ENCODE measurements at regions not wholly inside any gene's neighbourhood (a gene's known extent, or its start where the extent isn't known, plus 50 kb on each side); places are given as distances from the start of the nearest gene placed in this dataset.

GRCh38 chr13:97848886-97849285 is 104.6 kb upstream of the IPO5 start:
- Histone ChIP-seq H3K27ac (no peak overlapping the region), H3K4me3 (no peak overlapping the region), H3K27me3 (no peaks in the 10 kb centered on the region), H3K36me3 (no peaks in the 10 kb centered on the region), H3K4me1 (no peaks in the 10 kb centered on the region), H3K9me3 (no peaks in the 10 kb centered on the region)
- 74 to 77% methylated on average over 3 of the region's 3 CpGs for WGBS, 2 donors
- no peak for TF ChIP-seq CTCF (IDR thresholded peaks at IDR 0.05)
- no peak for ATAC-seq
- no peak for DNase-seq
- intact Hi-C loops (cut with DNase I): no loop called here
- FAIRE-seq: no peak

- no peak for DNase-seq
- FAIRE-seq: no peak
- no peak for TF ChIP-seq CTCF (IDR thresholded peaks at IDR 0.05)
- Histone ChIP-seq H3K4me3 (no peak overlapping the region), H3K36me3 (no peaks in the 10 kb centered on the region), H3K27ac (no peak overlapping the region), H3K27me3 (no peaks in the 10 kb centered on the region), H3K9me3 (no peaks in the 10 kb centered on the region), H3K4me1 (no peaks in the 10 kb centered on the region)
- peak in 1 of 4 donors; percentile 14 for ATAC-seq
- 51 to 60% methylated on average over 4 of the region's 4 CpGs for WGBS, 2 donors
- intact Hi-C loops (cut with DNase I): no loop called here
Measured at GRCh38 chr13:97849305-97849704, 104.2 kb upstream of the IPO5 start.

- Histone ChIP-seq H3K36me3 (no peaks in the 10 kb centered on the region), H3K27me3 (no peaks in the 10 kb centered on the region), H3K4me3 (no peak overlapping the region), H3K9me3 (no peaks in the 10 kb centered on the region), H3K27ac (no peak overlapping the region), H3K4me1 (no peaks in the 10 kb centered on the region)
- no peak for DNase-seq
- 55 to 62% methylated on average over 4 of the region's 4 CpGs for WGBS, 2 donors
- FAIRE-seq: no peak
- ATAC-seq: no peak
- intact Hi-C loops (cut with DNase I): loop anchor here in 1 of 3 donors (10.0 kb wide), 1 partner anchor 584 kb away; no protein-coding TSS in a partner anchor
- no peak for TF ChIP-seq CTCF (IDR thresholded peaks at IDR 0.05)
Measured at GRCh38 chr13:97851269-97851668, 102.2 kb upstream of the IPO5 start.

GRCh38 chr13:97852181-97852874 is 101.1 kb upstream of the IPO5 start:
- Histone ChIP-seq H3K4me3 (no peak overlapping the region), H3K27me3 (no peaks in the 10 kb centered on the region), H3K9me3 (no peaks in the 10 kb centered on the region), H3K4me1 (no peaks in the 10 kb centered on the region), H3K36me3 (no peaks in the 10 kb centered on the region), H3K27ac (no peak overlapping the region)
- ATAC-seq (no peak), DNase-seq (no peak), FAIRE-seq (no peak)
- WGBS, 2 donors: 63 to 74% methylated on average over 5 of the region's 5 CpGs
- TF ChIP-seq CTCF (IDR thresholded peaks at IDR 0.05): no peak
- intact Hi-C loops (cut with DNase I): loop anchor here in 1 of 3 donors (10.0 kb wide), 1 partner anchor 582 kb away; no protein-coding TSS in a partner anchor

GRCh38 chr13:97853550-97853949 is 99.9 kb upstream of the IPO5 start:
- H3K36me3 ChIP-seq: no peaks in the 10 kb centered on the region
- 41 to 60% methylated on average over 4 of the region's 4 CpGs for WGBS, 2 donors
- no peaks in the 10 kb centered on the region for H3K27me3 ChIP-seq
- no peak for DNase-seq
- no peaks in the 10 kb centered on the region for H3K4me1 ChIP-seq
- intact Hi-C loops (cut with DNase I): loop anchor here in 1 of 3 donors (10.0 kb wide), 1 partner anchor 581 kb away; no protein-coding TSS in a partner anchor
- no peak for FAIRE-seq
- TF ChIP-seq CTCF (IDR thresholded peaks at IDR 0.05): no peak
- no peak for ATAC-seq
- H3K27ac ChIP-seq: no peak overlapping the region
- no peaks in the 10 kb centered on the region for H3K9me3 ChIP-seq
- H3K4me3 ChIP-seq: no peak overlapping the region

All from pancreas (tissue), 10 donors.